GM12878 (cell line): ENCODE measurements at regions not wholly inside any gene's neighbourhood (a gene's known extent, or its start where the extent isn't known, plus 50 kb on each side); places are given as distances from the start of the nearest gene placed in this dataset.

Source experiments
- ATAC-seq: fragments of 200-7000 bp; cut with Tn5 transposase; 3 replicates; pipeline ENCODE4 v1.9.1; 2020; ENCODE audit warnings: mild to moderate bottlenecking, moderate library complexity
- BruUV-seq: library from RNA; stranded (reverse); fragments of 400-500 nt; replicated peaks from 2 replicates; lab custom pipeline; 2021; lab: Mats Ljungman, UMichigan
- CTCF ChIA-PET: fragments of 300-600 bp; sonication (Branson Sonifier 250); formaldehyde crosslinking; extraction: SDS; loops from one replicate; lab custom pipeline; 2021; ENCODE audit warnings: inconsistent platforms; lab: Yijun Ruan, JAX
- POLR2A ChIA-PET: fragments of 350-600 bp; formaldehyde crosslinking; extraction: SDS; loops from one replicate; lab custom pipeline; 2021; ENCODE audit warnings: inconsistent platforms; lab: Charles Lee
- RAD21 ChIA-PET: fragments of 300-600 bp; sonication (Branson Sonifier 250); formaldehyde crosslinking; loops from one replicate; lab custom pipeline; 2023; ENCODE audit warnings: antibody characterized with exemption; ENCODE audit not compliant: unreplicated experiment; lab: Charles Lee
- SMC1A ChIA-PET: fragments of 300-600 bp; sonication (Branson Sonifier 250); formaldehyde crosslinking; loops from one replicate; lab custom pipeline; 2023; ENCODE audit not compliant: unreplicated experiment, uncharacterized antibody; lab: Charles Lee
- DNase-seq: peaks from one replicate; pipeline ENCODE4 v3.0.0-alpha.2; 2011; ENCODE audit warnings: low read depth, low spot score
- FAIRE-seq: peaks from 3 replicates; lab custom pipeline; 2011; peaks lifted over from hg19 to GRCh38; lab: Jason Lieb, UNC
- H2AFZ ChIP-seq: 2 replicates; pipeline ENCODE4 v1.6.0; 2011; ENCODE audit warnings: low read depth, low read length, control low read depth; ENCODE audit not compliant: control insufficient read depth
- H3K27ac ChIP-seq: 2 replicates; pipeline ENCODE4 v1.5.1; 2011; ENCODE audit warnings: control low read depth; ENCODE audit not compliant: control insufficient read depth, insufficient read depth
- H3K27me3 ChIP-seq, 2 experiments: replicated peaks in 1 of 2; 2 replicates each; pipeline versions ENCODE4 v1.6.0 to v1.6.1; 2011; ENCODE audit warnings: low read length in 1 of 2; ENCODE audit not compliant: control insufficient read depth in 2 of 2, insufficient read depth in 2 of 2
- H3K36me3 ChIP-seq, 2 experiments: 2 replicates each; pipeline ENCODE4 v1.5.1; 2011; ENCODE audit warnings: low read length in 1 of 2; ENCODE audit not compliant: control insufficient read depth in 2 of 2, insufficient read depth in 2 of 2
- H3K4me1 ChIP-seq: 2 replicates; pipeline ENCODE4 v1.6.1; 2011; ENCODE audit warnings: mild to moderate bottlenecking, low read length, moderate library complexity, mixed read lengths; ENCODE audit not compliant: control insufficient read depth, insufficient read depth
- H3K4me2 ChIP-seq: 2 replicates; pipeline ENCODE4 v1.6.0; 2011; ENCODE audit warnings: control low read depth; ENCODE audit not compliant: control insufficient read depth, insufficient read depth
- H3K4me3 ChIP-seq: fragments of 200-600 bp; sonication (generic); 2 replicates; pipeline ENCODE4 v1.5.1; 2016
- H3K79me2 ChIP-seq: 2 replicates; pipeline ENCODE4 v1.6.0; 2011; ENCODE audit warnings: low read length; ENCODE audit not compliant: control insufficient read depth, insufficient read depth
- H3K9ac ChIP-seq: 2 replicates; pipeline ENCODE4 v1.8.0; 2011; ENCODE audit warnings: low read length, control low read depth, mixed read lengths; ENCODE audit not compliant: control insufficient read depth, insufficient read depth
- H3K9me3 ChIP-seq: replicated peaks from 3 replicates; pipeline ENCODE4 v1.5.1; 2011; ENCODE audit warnings: mild to moderate bottlenecking, low read length; ENCODE audit not compliant: control insufficient read depth, insufficient read depth
- H4K20me1 ChIP-seq: 2 replicates; pipeline ENCODE4 v1.6.0; 2011; ENCODE audit not compliant: control insufficient read depth, insufficient read depth
- EED ChIP-seq: sonication (generic); IDR thresholded peaks from 2 replicates; pipeline ENCODE4 v1.6.1; 2016; ENCODE audit warnings: antibody characterized with exemption, low read depth
- MEF2B ChIP-seq: fragments of 450-650 bp; IDR thresholded peaks from 2 replicates; pipeline ENCODE4 v1.6.1; 2018; ENCODE audit warnings: mild to moderate bottlenecking, moderate library complexity; ENCODE audit not compliant: partially characterized antibody, poor library complexity, severe bottlenecking
- NFXL1 ChIP-seq: fragments of 450-650 bp; IDR thresholded peaks from 2 replicates; pipeline ENCODE4 v1.6.1; 2017; ENCODE audit warnings: antibody characterized with exemption, mild to moderate bottlenecking, borderline replicate concordance
- NFYA ChIP-seq: IDR thresholded peaks from 2 replicates; pipeline ENCODE4 v1.6.1; 2011; ENCODE audit warnings: low read depth, mild to moderate bottlenecking, low read length, improper control_type of control experiment, borderline replicate concordance
- RCOR1 ChIP-seq: conservative IDR thresholded peaks from 2 replicates; pipeline ENCODE4 v1.6.1; 2012; ENCODE audit warnings: low read depth, low read length, improper control_type of control experiment
- SP1 ChIP-seq: IDR thresholded peaks from one replicate; pipeline ENCODE4 v1.6.1; 2011; ENCODE audit warnings: low read depth, low read length
- WRNIP1 ChIP-seq: IDR thresholded peaks from 2 replicates; pipeline ENCODE4 v1.6.1; 2011; ENCODE audit warnings: low read depth, low read length, improper control_type of control experiment, borderline replicate concordance
- ZNF274 ChIP-seq: IDR thresholded peaks from one replicate; pipeline ENCODE4 v1.8.0; 2011; ENCODE audit not compliant: insufficient read length, insufficient read depth
- ZNF622 ChIP-seq: fragments of 450-650 bp; IDR thresholded peaks from 2 replicates; pipeline ENCODE4 v1.6.1; 2017; ENCODE audit warnings: mild to moderate bottlenecking, inconsistent platforms
- WGBS: methylation state at CpG from one replicate; pipeline ENCODE4 v1.1.6; 2016; ENCODE audit warnings: low lambda C conversion rate; ENCODE audit not compliant: insufficient replicate concordance, insufficient coverage; ENCODE audit errors: missing lambda C conversion rate; 5-methylcytosine and 5-hydroxymethylcytosine counted together
- in situ Hi-C: fragments of 300-500 bp; cut with MboI; formaldehyde crosslinking; loops from 9 replicates; pipeline ENCODE4 v1.14.3; 2018; ENCODE audit warnings: mixed read lengths
- intact Hi-C: fragments of 100-400 bp; cut with micrococcal nuclease; formaldehyde crosslinking; loops from one replicate; pipeline ENCODE4 v1.14.2; 2022; ENCODE audit not compliant: unreplicated experiment
- TF ChIP-seq, protein P1 (sequence below): fragments of 150-350 bp; IDR thresholded peaks from 2 replicates; pipeline ENCODE4 v1.6.1; 2014; ENCODE audit warnings: mild to moderate bottlenecking, low read depth, low read length
- TF ChIP-seq, protein P2 (sequence below): fragments of 450-650 bp; IDR thresholded peaks from 2 replicates; pipeline ENCODE4 v1.6.1; 2017; ENCODE audit warnings: mild to moderate bottlenecking, moderate library complexity

DNA sequence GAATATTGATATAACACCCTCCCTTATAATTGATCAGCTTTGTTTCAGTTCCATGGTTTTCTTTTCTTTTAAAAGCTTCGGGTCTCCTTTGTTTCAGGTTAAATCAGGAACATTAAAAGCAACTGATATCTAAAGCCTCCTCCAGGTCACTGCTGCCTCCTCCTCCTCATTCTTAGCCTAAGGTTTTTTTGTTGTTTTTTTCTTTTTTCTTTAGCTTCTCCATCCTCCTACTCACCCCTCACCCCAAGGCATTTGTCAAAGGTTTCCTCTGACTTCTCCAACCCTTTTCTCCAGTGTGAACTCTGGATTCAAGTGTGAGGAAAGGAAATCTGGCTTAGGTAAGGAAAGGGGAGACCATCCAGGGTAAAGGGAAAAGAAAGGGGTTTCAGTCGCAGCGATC, 420.2 kb upstream of the NFE2L3 start (continued):
- TF ChIP-seq, protein P1, sequence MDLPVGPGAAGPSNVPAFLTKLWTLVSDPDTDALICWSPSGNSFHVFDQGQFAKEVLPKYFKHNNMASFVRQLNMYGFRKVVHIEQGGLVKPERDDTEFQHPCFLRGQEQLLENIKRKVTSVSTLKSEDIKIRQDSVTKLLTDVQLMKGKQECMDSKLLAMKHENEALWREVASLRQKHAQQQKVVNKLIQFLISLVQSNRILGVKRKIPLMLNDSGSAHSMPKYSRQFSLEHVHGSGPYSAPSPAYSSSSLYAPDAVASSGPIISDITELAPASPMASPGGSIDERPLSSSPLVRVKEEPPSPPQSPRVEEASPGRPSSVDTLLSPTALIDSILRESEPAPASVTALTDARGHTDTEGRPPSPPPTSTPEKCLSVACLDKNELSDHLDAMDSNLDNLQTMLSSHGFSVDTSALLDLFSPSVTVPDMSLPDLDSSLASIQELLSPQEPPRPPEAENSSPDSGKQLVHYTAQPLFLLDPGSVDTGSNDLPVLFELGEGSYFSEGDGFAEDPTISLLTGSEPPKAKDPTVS = no peak

DNA sequence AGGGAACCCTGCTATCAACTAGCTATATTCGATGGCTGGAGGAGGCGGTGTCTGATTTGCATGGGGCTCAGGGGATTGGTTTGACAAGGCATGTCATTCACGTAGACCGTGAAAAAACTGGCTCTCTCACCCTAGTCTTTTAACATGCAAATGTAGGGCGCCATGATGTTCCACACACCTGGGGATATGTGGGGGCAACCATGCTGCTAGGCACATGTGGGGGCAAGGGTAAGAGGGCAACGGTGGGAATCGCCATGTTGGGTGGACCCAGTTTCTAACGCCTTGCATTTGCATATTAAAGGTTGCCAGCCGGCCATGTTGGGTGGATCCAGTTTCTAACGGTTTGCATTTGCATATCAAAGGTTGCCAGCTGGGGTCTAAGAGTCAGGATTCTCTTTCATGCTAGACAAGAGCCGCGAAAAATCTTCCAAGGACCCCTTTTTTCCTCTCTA, 419.2 kb upstream of the NFE2L3 start:
- Histone ChIP-seq H3K9ac (no peak overlapping the region), H3K4me1 (no peaks in the 10 kb centered on the region), H3K79me2 (no peaks in the 10 kb centered on the region), H3K36me3 (no peaks in the 10 kb centered on the region), H3K27ac (no peak overlapping the region), H3K9me3 (no peaks in the 10 kb centered on the region), H3K4me3 (no peak overlapping the region), H4K20me1 (no peaks in the 10 kb centered on the region), H2AFZ (no peak overlapping the region), H3K27me3 (peaks cover 0 to 2% of the 10 kb centered on the region in 2 experiments; a peak in 2 of 4 replicates), H3K4me2 (no peak overlapping the region)
- DNase-seq (no peak), FAIRE-seq (no peak), ATAC-seq (no peak)
- intact Hi-C loops = no loop called here
- TF ChIP-seq NFYA (no peak), MEF2B (no peak), ZNF274 (no peak), RCOR1 (no peak), EED (no peak), NFXL1 (no peak), WRNIP1 (no peak), SP1 (no peak), ZNF622 (no peak)
- TF ChIP-seq, protein P1 = no peak
- TF ChIP-seq, protein P2, sequence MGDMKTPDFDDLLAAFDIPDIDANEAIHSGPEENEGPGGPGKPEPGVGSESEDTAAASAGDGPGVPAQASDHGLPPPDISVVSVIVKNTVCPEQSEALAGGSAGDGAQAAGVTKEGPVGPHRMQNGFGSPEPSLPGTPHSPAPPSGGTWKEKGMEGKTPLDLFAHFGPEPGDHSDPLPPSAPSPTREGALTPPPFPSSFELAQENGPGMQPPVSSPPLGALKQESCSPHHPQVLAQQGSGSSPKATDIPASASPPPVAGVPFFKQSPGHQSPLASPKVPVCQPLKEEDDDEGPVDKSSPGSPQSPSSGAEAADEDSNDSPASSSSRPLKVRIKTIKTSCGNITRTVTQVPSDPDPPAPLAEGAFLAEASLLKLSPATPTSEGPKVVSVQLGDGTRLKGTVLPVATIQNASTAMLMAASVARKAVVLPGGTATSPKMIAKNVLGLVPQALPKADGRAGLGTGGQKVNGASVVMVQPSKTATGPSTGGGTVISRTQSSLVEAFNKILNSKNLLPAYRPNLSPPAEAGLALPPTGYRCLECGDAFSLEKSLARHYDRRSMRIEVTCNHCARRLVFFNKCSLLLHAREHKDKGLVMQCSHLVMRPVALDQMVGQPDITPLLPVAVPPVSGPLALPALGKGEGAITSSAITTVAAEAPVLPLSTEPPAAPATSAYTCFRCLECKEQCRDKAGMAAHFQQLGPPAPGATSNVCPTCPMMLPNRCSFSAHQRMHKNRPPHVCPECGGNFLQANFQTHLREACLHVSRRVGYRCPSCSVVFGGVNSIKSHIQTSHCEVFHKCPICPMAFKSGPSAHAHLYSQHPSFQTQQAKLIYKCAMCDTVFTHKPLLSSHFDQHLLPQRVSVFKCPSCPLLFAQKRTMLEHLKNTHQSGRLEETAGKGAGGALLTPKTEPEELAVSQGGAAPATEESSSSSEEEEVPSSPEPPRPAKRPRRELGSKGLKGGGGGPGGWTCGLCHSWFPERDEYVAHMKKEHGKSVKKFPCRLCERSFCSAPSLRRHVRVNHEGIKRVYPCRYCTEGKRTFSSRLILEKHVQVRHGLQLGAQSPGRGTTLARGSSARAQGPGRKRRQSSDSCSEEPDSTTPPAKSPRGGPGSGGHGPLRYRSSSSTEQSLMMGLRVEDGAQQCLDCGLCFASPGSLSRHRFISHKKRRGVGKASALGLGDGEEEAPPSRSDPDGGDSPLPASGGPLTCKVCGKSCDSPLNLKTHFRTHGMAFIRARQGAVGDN = no peak
- BruUV-seq = no TSS peak
- SMC1A ChIA-PET = interaction anchor here (1.0 kb wide), 1 partner anchor 12 kb away, joined by 3 read pairs; no protein-coding TSS in a partner anchor
- in situ Hi-C loops = no loop called here
- RAD21 ChIA-PET = interaction anchor here (0.6 kb wide), 1 partner anchor 1470 kb away, joined by 3 read pairs; no protein-coding TSS in a partner anchor
- CTCF ChIA-PET = interaction anchor here (1.0 kb wide), 1 partner anchor 73 kb away, joined by 5 read pairs; no protein-coding TSS in a partner anchor
- WGBS = 42% methylated on average over 12 of the region's 12 CpGs
- POLR2A ChIA-PET = no interaction called here
